SU-DHL-6 (cell line): ENCODE measurements at regions not wholly inside any gene's neighbourhood (a gene's known extent, or its start where the extent isn't known, plus 50 kb on each side); places are given as distances from the start of the nearest gene placed in this dataset.

Experiments used
- CTCF ChIP-seq: fragments of 200-600 bp; sonication (generic); IDR thresholded peaks from one replicate; pipeline ENCODE4 v1.5.1; 2017; ENCODE audit warnings: antibody characterized with exemption, mild to moderate bottlenecking, low read length, moderate library complexity; ENCODE audit not compliant: insufficient read depth, poor library complexity, severe bottlenecking
- EZH2phosphoT487 ChIP-seq: fragments of 200-600 bp; sonication (generic), shearing (Covaris generic); conservative IDR thresholded peaks from 2 replicates; pipeline ENCODE4 v1.6.1; 2018; ENCODE audit warnings: mild to moderate bottlenecking, antibody characterized with exemption, low read length, moderate library complexity, mixed read lengths

- TF ChIP-seq CTCF (no peak), EZH2phosphoT487 (no peak)
Observed at GRCh38 chr4:45663003-45663402, 460.9 kb downstream of the GABRG1 start.
